ENCODE measurements at regions not wholly inside any gene's neighbourhood (a gene's known extent, or its start where the extent isn't known, plus 50 kb on each side); places are given as distances from the start of the nearest gene placed in this dataset.

DNA sequence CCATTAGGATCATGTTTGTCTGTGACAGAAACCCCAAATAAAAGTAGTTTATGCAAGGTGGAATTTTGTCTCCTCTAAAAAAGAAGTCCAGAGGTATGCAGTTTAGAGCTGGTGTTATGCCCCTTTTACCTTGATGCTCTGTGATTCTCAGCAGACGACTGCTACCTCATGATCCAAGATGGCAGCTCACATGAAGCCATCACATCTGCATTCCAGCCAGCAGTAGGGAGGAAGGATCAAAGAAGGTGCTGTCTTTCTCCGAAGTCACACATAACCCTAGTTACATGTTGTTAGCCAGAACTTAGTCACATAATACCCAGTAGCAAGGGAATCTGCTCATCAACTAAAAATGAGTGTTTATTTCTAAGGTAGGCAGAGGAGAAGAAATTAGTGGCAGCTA lies 135.7 kb upstream of the HS3ST2 start:
- POLR2A ChIA-PET: interaction anchor here (0.8 to 1.0 kb wide), 2 partner anchors 9 kb away, joined by 3 read pairs; no protein-coding TSS in a partner anchor
- DNase-seq (ENCODE audit: extremely low read depth in 1 of 4, low spot score in 3 of 4) (no peak), FAIRE-seq (no peak), ATAC-seq (no peak)
- intact Hi-C loops (cut with micrococcal nuclease) (no loop called here), in situ Hi-C loops (cut with MboI) (no loop called here)
- Histone ChIP-seq H3K79me2 (ENCODE audit: control insufficient read depth, insufficient read depth, low read length) (no peaks in the 10 kb centered on the region), H4K20me1 (replicated peaks; ENCODE audit: control insufficient read depth, insufficient read depth, low read length) (no peaks in the 10 kb centered on the region), H3K9me3 (replicated peaks; ENCODE audit: control insufficient read depth, insufficient read depth, low read depth, low read length) (no peaks in the 10 kb centered on the region), H3K4me1 (replicated peaks in 1 of 2; ENCODE audit: control insufficient read depth in 2 of 2, insufficient read depth in 2 of 2, low read length in 2 of 2) (no peaks in the 10 kb centered on the region), H3K27ac (ENCODE audit: extremely low read depth, low read depth, low read length) (no peak overlapping the region), H3K36me3 (ENCODE audit: control insufficient read depth, insufficient read depth, low read length) (no peaks in the 10 kb centered on the region), H3K4me2 (ENCODE audit: insufficient read depth, low read length) (no peak overlapping the region), H3K9ac (ENCODE audit: insufficient read depth in 1 of 2, low read depth in 2 of 2, low read length in 2 of 2) (no peak overlapping the region), H3K27me3 (ENCODE audit: control insufficient read depth in 2 of 2, insufficient read depth in 2 of 2, low read length in 2 of 2) (peaks cover 12 to 16% of the 10 kb centered on the region in 2 experiments; a peak in 4 of 5 replicates), H3K4me3 (no peak overlapping the region), H3K9me1 (ENCODE audit: control insufficient read depth, insufficient read depth, low read length) (no peaks in the 10 kb centered on the region), H2AFZ (ENCODE audit: low read depth, low read length) (no peak overlapping the region)
- no TSS peak for BruUV-seq (replicated peaks)
- 2% methylated on average over 2 of the region's 2 CpGs for WGBS (ENCODE audit: insufficient coverage, low coverage, missing lambda C conversion rate)
- CTCF ChIA-PET (ENCODE audit: low intra/inter-chr PET ratio): no interaction called here
- TF ChIP-seq, protein P1, sequence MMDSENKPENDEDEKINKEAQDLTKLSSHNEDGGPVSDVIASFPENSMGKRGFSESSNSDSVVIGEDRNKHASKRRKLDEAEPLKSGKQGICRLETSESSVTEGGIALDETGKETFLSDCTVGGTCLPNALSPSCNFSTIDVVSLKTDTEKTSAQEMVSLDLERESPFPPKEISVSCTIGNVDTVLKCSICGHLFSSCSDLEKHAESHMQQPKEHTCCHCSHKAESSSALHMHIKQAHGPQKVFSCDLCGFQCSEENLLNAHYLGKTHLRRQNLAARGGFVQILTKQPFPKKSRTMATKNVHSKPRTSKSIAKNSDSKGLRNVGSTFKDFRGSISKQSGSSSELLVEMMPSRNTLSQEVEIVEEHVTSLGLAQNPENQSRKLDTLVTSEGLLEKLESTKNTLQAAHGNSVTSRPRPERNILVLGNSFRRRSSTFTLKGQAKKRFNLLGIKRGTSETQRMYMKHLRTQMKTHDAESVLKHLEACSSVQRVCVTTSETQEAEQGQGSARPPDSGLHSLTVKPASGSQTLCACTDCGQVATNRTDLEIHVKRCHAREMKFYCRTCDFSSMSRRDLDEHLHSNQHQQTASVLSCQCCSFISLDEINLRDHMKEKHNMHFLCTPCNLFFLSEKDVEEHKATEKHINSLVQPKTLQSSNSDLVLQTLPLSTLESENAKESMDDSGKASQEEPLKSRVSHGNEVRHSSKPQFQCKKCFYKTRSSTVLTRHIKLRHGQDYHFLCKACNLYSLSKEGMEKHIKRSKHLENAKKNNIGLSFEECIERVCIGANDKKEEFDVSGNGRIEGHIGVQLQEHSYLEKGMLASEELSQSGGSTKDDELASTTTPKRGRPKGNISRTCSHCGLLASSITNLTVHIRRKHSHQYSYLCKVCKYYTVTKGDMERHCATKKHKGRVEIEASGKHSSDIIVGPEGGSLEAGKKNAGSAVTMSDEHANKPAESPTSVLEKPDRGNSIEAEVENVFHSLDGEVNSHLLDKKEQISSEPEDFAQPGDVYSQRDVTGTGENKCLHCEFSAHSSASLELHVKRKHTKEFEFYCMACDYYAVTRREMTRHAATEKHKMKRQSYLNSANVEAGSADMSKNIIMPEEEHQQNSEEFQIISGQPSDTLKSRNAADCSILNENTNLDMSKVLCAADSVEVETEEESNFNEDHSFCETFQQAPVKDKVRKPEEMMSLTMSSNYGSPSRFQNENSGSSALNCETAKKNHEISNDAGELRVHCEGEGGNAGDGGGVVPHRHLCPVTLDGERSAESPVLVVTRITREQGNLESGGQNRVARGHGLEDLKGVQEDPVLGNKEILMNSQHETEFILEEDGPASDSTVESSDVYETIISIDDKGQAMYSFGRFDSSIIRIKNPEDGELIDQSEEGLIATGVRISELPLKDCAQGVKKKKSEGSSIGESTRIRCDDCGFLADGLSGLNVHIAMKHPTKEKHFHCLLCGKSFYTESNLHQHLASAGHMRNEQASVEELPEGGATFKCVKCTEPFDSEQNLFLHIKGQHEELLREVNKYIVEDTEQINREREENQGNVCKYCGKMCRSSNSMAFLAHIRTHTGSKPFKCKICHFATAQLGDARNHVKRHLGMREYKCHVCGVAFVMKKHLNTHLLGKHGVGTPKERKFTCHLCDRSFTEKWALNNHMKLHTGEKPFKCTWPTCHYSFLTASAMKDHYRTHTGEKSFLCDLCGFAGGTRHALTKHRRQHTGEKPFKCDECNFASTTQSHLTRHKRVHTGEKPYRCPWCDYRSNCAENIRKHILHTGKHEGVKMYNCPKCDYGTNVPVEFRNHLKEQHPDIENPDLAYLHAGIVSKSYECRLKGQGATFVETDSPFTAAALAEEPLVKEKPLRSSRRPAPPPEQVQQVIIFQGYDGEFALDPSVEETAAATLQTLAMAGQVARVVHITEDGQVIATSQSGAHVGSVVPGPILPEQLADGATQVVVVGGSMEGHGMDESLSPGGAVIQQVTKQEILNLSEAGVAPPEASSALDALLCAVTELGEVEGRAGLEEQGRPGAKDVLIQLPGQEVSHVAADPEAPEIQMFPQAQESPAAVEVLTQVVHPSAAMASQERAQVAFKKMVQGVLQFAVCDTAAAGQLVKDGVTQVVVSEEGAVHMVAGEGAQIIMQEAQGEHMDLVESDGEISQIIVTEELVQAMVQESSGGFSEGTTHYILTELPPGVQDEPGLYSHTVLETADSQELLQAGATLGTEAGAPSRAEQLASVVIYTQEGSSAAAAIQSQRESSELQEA (IDR thresholded peaks at IDR 0.05; ENCODE audit: low read depth): no peak
- TF ChIP-seq RBM25 (IDR thresholded peaks at IDR 0.05; ENCODE audit: low read depth, low read length, severe bottlenecking): peak; percentile 53

Measured in K562 (cell line).